ENCODE measurements at regions not wholly inside any gene's neighbourhood (a gene's known extent, or its start where the extent isn't known, plus 50 kb on each side); places are given as distances from the start of the nearest gene placed in this dataset.
"Not testable (repeated sequence)": the region's sequence is repeated elsewhere in the genome, so short reads cannot be mapped to it uniquely, and the experiment has no call there.

DNA sequence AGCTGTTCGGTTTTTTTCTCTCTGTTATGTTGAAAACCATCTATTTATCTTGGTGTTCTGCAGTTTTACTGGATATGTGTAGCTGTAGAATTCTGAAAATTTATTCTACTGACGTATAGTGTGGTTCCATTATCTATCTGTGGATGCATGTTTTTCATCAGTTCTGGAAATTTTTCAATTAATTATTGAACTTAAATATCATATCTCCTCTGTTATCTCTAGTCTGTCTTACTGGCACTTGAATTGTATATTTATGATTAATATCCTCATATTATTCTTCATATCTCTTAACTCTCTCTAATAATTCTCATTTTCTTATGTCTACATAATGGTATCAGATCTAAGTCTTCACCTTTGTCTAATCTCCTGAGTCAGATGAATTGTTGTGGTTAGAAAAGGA, 501.7 kb downstream of the STK39 start:
- no peak for DNase-seq

DNA sequence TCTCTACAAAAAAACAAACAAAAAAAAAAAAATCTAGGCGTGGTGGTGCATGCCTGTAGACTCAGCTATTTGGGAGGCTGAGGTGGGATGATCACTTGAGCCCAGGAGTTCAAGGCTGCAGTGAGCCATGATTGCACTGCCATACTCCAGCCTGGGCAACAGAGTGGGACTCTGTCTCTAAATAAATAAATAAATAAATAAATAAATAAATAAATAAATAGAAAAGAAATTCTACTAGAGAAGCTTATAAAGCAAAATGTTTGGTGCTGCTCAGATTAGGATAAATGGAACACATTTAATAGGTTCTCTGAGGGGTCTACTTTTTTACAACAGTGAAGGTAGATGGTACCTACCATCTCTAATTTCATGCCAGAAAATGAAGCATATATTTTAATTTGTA, 507.5 kb downstream of the STK39 start:
- not testable (repeated sequence) for DNase-seq

- DNase-seq, result no peak
These were observed 513.6 kb downstream of the STK39 start for GRCh38 chr2:167733747-167734146.

DNA sequence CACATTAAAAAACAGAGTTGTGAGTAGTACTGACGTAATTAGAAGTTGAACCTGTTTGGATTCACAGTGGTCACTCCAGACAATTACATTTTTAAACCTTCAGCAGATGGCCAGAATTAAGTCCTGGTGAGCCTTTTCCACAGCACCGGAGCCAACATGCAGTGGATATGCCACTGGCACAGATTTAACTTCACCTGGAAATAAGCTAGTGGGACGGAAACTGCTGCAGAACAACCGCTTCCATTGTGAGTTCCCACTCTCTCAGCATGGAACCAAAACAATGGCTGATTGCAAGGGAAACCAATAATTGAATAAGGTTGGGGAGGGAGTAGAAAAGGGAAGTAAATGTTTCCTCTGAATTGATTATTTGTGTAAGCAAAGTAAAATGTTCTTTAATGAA, 515.1 kb downstream of the STK39 start:
- no peak for DNase-seq

GRCh38 chr2:167729911-167730310, 517.5 kb downstream of the STK39 start:
- no peak for DNase-seq

GRCh38 chr2:167726788-167727187, 520.6 kb downstream of the STK39 start:
- DNase-seq, result no peak

GRCh38 chr2:167721593-167721992, 525.8 kb downstream of the STK39 start:
- no peak for DNase-seq

DNA sequence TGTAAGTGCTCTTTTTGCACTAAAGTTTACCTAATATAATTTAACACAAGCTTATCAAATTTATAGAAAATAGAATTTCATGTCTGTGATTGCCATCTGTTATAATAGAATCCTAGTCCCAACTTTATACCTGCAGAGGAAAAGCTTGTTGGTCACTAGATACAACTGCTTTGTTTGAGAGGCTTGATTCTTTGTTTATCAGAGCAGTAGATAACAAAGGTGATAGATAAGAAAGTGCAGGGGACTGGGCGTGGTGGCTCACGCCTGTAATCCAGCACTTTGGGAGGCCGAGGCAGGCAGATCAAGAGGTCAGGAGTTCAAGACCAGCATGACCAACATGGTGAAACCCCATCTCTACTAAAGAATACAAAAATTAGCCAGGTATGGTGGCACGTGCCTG, 528.0 kb downstream of the STK39 start:
- no peak for DNase-seq

GRCh38 chr2:167718560-167718959, 528.8 kb downstream of the STK39 start:
- DNase-seq, result no peak

- no peak for DNase-seq
These were observed 531.5 kb downstream of the STK39 start for GRCh38 chr2:167715932-167716331.

GRCh38 chr2:167715498-167715897, 531.9 kb downstream of the STK39 start:
- not testable (repeated sequence) for DNase-seq

- DNase-seq, result no peak
These were observed 535.1 kb downstream of the STK39 start for GRCh38 chr2:167712275-167712674.

DNA sequence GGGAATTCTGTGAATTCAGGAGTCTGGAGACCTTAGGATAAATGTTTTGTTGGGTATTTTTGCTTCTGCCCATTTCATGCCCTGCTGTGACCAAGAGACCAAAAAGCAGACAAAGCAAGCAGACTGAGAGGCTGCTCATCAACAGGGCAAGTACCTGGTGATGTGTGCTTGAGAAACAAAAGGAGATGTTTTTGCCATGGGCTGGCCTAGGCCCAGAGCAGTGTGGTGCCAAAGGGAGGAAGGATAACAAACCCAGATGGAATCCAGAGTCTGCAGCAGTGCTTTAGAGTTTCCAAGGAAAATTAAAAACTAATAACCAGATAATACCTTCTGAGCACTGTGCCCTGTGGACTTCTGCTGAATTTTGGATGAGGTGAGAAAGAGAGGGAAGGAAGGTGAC, 538.4 kb downstream of the STK39 start:
- DNase-seq, result no peak

DNA sequence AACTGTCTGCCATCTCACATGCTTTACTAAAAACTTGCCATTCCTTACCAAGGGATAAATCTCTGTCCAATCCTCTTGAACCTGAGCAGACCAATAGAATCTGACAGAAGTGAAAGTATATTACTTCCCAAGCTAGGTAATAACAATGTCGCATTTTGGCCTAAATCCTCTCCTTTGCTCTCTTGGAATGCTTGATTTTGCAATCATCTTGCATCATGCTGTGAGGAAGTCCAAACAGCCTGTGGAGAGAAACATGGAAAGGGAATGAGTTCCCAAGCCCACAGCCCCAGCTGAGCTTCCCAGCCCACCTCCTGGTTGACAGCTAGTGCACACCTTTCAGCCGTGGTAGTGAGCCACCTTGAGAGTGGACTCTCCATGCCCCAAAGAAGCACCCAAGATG, 540.6 kb downstream of the STK39 start:
- no peak for DNase-seq

DNA sequence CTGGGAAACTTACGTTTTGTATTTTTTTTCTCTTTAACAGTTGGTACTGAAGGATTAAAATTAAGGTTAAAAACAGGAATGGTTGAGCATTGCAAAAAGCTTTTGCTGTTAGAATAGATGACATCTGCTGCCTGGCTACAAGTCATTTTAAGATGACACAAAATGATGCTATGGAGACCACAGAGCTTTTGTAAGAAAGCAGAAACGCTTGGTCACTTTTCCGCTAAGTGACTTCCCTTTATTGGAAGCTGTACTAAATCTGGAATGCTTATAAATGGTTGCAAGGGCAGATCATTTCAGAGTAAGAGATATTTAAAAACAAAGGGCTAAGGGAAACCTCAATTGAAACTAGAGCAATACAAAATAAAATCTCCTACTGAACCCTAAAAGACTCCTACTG, 544.0 kb downstream of the STK39 start:
- DNase-seq, result no peak

- DNase-seq, result no peak
These were observed 545.2 kb downstream of the STK39 start for GRCh38 chr2:167702227-167702626.

DNA sequence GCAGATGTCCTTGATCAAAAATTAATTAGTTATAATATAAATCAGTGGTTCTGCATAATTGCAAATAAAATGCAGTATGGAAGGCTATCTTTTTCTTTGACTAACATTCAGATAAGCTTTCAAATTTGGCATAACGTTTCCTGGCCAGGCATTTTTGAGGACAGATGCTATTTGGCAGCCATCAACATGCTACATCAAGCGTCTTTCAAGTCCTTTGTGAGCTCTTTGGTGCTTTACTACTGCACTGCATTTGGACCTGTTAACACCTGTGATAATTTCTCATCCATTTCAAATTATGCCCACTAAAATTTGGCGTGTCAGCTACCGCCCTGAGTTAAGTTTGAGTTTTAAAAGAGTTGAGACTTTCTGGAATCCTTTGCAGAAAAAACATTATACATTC, 545.7 kb downstream of the STK39 start:
- DNase-seq, result no peak

DNA sequence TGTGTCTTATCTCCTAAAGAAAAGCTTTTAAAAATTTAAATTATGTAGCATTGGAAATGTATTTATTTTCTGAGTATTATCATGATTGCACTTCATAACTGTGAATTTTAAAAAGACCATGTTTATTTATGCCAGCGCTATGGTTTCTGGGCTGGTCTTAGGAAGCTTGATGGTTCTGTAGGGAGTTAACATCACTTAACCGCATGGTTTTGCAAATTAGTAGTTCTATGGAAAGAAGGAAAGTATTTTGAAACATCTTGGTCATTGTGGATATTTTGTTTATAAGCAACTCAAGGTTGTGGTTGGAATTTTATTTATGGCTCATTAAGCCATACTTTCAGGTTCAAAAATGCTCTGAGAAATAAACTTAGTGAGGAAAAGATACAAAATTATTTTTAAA, 549.4 kb downstream of the STK39 start:
- no peak for DNase-seq

DNA sequence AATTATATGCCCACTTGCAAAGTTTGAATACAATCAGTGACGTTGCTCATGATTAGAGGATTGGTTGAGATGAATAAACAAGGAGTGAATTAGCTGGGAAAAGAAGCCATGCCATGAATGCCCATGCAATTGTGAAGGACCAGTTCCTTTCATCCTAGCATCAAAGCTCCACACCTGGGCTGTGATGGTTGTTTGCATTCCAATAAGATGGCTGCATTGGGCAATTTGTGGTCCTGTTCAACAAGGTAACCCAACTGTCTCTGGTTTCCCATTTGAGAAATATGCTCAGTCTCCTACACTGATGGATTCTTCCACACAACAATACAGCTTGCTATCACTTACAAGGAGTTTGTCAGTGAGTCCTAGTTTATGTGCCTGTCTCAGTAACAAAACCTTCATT, 550.2 kb downstream of the STK39 start:
- no peak for DNase-seq

DNA sequence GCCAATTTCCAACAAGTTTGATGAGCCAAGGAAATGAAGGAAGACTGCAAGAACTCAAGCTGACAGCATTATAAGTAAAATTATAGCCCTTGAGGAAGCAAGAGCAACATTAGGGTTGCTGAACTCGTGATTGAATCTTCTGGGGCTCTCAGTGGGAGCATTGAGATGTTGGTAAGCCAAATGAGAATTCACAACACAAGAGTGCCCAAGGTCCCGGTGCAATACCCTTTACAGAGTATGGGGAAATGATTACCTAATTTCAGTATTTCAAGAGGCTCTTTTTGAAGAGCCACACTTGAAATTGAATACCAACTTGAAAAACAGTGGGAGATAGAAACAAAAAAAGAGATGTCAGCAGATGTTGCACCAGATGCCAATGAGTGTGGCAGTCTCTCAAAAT, 554.5 kb downstream of the STK39 start:
- no peak for DNase-seq

GRCh38 chr2:167692191-167692590, 555.2 kb downstream of the STK39 start:
- no peak for DNase-seq

- no peak for DNase-seq
These were observed 558.0 kb downstream of the STK39 start for GRCh38 chr2:167689444-167689843.

GRCh38 chr2:167686691-167687090, 560.7 kb downstream of the STK39 start:
- DNase-seq, result no peak

- DNase-seq, result no peak
These were observed 566.0 kb downstream of the STK39 start for GRCh38 chr2:167681234-167682015.

- DNase-seq, result no peak
These were observed 569.2 kb downstream of the STK39 start for GRCh38 chr2:167678158-167678557.
